Fibroblast of lung (primary cell): ENCODE measurements at regions not wholly inside any gene's neighbourhood (a gene's known extent, or its start where the extent isn't known, plus 50 kb on each side); places are given as distances from the start of the nearest gene placed in this dataset.

ENCODE experiments used
- EZH2 ChIP-seq: IDR thresholded peaks from 2 replicates; pipeline ENCODE4 v1.5.1; 2012; ENCODE audit warnings: low read length, control low read depth, mild to moderate bottlenecking; ENCODE audit errors: missing control alignments
- TF ChIP-seq, protein P1 (sequence below), 2 donors: IDR thresholded peaks in 1 of 2; conservative IDR thresholded peaks in 1 of 2; 1 replicate in 1 of 2; 2 replicates in 1 of 2; pipeline ENCODE4 v1.5.1; 2011 to 2012; ENCODE audit warnings: low read length in 2 of 2, control low read depth in 1 of 2, inconsistent platforms in 1 of 2, low read depth in 1 of 2, mild to moderate bottlenecking in 1 of 2

DNA sequence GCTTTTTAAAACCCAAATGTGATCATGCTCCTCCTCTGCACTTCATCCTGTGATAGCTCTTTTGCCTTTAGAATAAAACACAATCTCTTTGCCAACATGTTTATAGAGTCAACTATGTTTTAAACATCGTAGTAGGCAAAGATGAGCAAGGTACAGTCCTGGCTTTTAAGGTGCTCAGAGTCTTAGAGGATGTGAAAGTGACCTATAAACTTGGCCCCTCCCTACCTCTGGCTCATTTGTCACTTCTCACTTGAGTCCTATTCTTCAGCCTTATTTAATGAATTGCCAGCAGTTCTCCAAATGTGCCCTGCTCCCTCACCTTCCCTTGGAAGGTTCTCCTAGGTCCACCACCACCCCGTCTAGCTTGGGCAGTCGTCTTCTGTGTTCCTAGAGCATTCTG lies 617.0 kb upstream of the NR5A2 start:
- TF ChIP-seq, protein P1, sequence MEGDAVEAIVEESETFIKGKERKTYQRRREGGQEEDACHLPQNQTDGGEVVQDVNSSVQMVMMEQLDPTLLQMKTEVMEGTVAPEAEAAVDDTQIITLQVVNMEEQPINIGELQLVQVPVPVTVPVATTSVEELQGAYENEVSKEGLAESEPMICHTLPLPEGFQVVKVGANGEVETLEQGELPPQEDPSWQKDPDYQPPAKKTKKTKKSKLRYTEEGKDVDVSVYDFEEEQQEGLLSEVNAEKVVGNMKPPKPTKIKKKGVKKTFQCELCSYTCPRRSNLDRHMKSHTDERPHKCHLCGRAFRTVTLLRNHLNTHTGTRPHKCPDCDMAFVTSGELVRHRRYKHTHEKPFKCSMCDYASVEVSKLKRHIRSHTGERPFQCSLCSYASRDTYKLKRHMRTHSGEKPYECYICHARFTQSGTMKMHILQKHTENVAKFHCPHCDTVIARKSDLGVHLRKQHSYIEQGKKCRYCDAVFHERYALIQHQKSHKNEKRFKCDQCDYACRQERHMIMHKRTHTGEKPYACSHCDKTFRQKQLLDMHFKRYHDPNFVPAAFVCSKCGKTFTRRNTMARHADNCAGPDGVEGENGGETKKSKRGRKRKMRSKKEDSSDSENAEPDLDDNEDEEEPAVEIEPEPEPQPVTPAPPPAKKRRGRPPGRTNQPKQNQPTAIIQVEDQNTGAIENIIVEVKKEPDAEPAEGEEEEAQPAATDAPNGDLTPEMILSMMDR (conservative IDR thresholded peaks at IDR 0.05 in 1 of 2, IDR thresholded peaks at IDR 0.05 in 1 of 2; ENCODE audit: low read depth in 1 of 2, low read length in 2 of 2): no peak
- no peak for TF ChIP-seq EZH2
